ENCODE measurements at regions not wholly inside any gene's neighbourhood (a gene's known extent, or its start where the extent isn't known, plus 50 kb on each side); places are given as distances from the start of the nearest gene placed in this dataset.

DNA sequence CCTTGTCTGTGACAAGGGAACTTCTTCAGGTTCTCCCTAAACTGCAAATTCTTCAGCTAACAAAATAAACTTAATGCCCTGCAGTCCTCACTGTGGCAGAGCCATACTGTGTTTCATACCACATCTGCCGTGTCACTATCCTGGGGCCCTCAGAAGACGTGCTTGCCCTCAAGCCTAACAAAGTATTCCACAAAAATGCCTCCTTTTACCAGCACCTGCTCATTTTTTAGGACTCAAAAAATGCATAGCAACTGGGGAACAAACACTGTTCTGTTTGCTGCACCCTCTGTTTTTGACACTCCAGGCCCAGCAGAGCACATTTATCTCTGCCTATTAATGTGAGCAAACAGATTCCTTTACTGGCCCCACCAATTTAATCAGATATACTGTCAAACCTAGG is 270.7 kb upstream of the SSTR1 start:
- DNase-seq (ENCODE audit: low spot score in 2 of 2) = no peak
- Histone ChIP-seq H3K27ac (no peak overlapping the region), H3K36me3 (no peaks in the 10 kb centered on the region), H3K27me3 (no peaks in the 10 kb centered on the region), H3K9me3 (no peaks in the 10 kb centered on the region), H3K4me3 (no peak overlapping the region), H3K4me1 (no peaks in the 10 kb centered on the region)
- WGBS = 45% methylated on average over 2 of the region's 2 CpGs
- TF ChIP-seq POLR2A (IDR thresholded peaks at IDR 0.05) = no peak
- TF ChIP-seq, protein P1, sequence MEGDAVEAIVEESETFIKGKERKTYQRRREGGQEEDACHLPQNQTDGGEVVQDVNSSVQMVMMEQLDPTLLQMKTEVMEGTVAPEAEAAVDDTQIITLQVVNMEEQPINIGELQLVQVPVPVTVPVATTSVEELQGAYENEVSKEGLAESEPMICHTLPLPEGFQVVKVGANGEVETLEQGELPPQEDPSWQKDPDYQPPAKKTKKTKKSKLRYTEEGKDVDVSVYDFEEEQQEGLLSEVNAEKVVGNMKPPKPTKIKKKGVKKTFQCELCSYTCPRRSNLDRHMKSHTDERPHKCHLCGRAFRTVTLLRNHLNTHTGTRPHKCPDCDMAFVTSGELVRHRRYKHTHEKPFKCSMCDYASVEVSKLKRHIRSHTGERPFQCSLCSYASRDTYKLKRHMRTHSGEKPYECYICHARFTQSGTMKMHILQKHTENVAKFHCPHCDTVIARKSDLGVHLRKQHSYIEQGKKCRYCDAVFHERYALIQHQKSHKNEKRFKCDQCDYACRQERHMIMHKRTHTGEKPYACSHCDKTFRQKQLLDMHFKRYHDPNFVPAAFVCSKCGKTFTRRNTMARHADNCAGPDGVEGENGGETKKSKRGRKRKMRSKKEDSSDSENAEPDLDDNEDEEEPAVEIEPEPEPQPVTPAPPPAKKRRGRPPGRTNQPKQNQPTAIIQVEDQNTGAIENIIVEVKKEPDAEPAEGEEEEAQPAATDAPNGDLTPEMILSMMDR (IDR thresholded peaks at IDR 0.05) = no peak
- no peak for TF ChIP-seq EP300 (IDR thresholded peaks at IDR 0.05)
- no peak for TF ChIP-seq POLR2AphosphoS5 (IDR thresholded peaks at IDR 0.05)

DNA sequence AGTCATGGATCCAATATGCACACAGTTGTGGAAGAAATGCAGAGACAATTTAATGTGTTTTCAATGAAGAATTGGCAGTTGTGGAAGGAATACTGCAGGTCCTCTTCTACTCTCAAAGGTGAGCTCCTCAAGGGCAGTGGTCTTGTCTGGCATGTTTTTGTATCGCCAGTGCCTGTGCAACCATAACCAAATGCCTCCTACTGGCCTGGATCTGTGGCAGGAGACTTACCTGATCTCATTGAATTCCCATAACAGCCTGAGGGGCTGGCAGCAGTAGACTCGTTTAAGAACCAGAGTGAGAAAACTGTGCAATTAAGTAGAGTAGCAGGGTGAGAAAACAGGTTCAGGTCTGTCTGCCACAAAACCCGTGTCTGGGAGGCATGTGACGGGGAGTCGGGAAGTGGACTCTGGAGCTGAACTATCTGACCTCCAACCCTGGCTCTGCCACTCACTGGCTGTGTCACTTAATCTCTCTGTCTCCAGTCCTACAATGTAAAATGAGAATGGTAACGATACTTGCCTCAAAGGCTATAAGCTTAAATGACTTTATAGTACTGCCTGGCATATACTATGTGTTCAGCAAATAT is 268.2 kb upstream of the SSTR1 start:
- Histone ChIP-seq H3K27me3 (no peaks in the 10 kb centered on the region), H3K9me3 (no peaks in the 10 kb centered on the region), H3K27ac (no peak overlapping the region), H3K36me3 (no peaks in the 10 kb centered on the region), H3K4me3 (no peak overlapping the region), H3K4me1 (no peaks in the 10 kb centered on the region)
- 53% methylated on average over 6 of the region's 6 CpGs for WGBS
- no peak for DNase-seq (ENCODE audit: low spot score in 2 of 2)
- TF ChIP-seq POLR2A (IDR thresholded peaks at IDR 0.05) = no peak
- TF ChIP-seq, protein P1 (IDR thresholded peaks at IDR 0.05) = no peak
- no peak for TF ChIP-seq EP300 (IDR thresholded peaks at IDR 0.05)
- no peak for TF ChIP-seq POLR2AphosphoS5 (IDR thresholded peaks at IDR 0.05)

DNA sequence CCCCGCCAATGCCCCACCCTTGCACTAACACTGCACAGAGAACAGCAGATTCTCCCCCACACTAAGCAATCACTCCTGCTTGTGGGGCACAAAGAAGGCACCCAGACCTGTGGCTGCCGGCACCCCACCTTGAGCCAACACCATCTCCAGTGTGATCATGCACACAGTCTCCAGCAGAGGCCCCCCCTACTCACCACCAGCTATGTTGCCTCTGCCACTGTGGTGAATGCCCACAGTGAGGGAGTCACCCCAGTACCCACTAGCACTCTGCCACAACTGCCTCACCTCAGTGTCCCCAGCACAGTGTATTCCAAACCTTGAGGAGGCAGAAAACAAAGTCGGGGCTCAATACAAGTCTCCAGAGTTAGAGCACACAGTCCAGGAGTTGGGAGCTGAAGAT is 261.7 kb upstream of the SSTR1 start:
- no peaks in the 10 kb centered on the region for H3K36me3 ChIP-seq
- no peak overlapping the region for H3K27ac ChIP-seq
- H3K27me3 ChIP-seq = no peaks in the 10 kb centered on the region
- TF ChIP-seq, protein P1 (IDR thresholded peaks at IDR 0.05) = no peak
- TF ChIP-seq POLR2AphosphoS5 (IDR thresholded peaks at IDR 0.05) = no peak
- TF ChIP-seq EP300 (IDR thresholded peaks at IDR 0.05) = no peak
- TF ChIP-seq POLR2A (IDR thresholded peaks at IDR 0.05) = no peak
- no peaks in the 10 kb centered on the region for H3K4me1 ChIP-seq
- 65% methylated on average over 3 of the region's 3 CpGs for WGBS
- no peak for DNase-seq (ENCODE audit: low spot score in 2 of 2)
- peaks cover 26% of the 10 kb centered on the region for H3K9me3 ChIP-seq
- no peak overlapping the region for H3K4me3 ChIP-seq

DNA sequence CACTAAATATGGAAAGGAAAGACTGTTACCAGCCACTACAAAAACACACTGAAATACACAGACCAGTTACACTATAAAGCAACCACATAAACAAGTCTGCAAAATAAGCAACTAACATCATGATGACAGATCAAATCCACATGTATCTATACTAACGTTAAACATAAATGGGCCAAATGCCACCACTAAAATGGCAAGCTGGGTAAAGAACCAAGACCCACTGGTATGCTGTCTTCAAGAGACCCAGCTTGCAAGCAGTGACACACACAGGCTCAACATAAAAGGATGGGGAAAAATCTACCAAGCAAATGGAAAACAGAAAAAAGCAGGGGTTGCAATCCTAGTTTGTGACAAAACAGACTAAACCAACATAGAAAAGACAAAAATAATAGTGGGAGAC is 260.9 kb upstream of the SSTR1 start:
- TF ChIP-seq POLR2AphosphoS5 (IDR thresholded peaks at IDR 0.05) (no peak), POLR2A (IDR thresholded peaks at IDR 0.05) (no peak), EP300 (IDR thresholded peaks at IDR 0.05) (no peak)
- TF ChIP-seq, protein P1 (IDR thresholded peaks at IDR 0.05) = no peak
- H3K36me3 ChIP-seq = no peaks in the 10 kb centered on the region
- no peak overlapping the region for H3K4me3 ChIP-seq
- H3K9me3 ChIP-seq = peaks cover 26% of the 10 kb centered on the region
- no peak for DNase-seq (ENCODE audit: low spot score in 2 of 2)
- no peaks in the 10 kb centered on the region for H3K27me3 ChIP-seq
- 83% methylated on average over 1 of the region's 1 CpG for WGBS
- H3K27ac ChIP-seq = no peak overlapping the region
- H3K4me1 ChIP-seq = no peaks in the 10 kb centered on the region

DNA sequence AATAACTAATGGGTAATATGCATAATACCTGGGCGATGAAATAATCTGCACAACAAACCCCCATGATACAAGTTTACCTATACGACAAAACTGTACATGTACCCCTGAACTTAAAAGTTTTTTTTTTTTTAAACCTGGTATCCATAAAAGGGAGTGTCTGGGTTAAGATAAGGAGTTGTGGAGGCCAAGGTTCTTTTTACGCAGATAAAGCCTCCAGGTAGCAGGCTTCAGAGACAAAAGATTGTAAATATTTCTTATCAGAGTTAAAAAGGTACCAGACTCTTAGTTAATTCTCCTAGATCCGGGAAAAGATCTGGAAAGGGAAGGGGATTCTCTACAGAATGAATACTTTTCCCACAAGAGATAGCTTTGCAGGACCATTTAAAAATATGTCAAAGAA is 259.4 kb upstream of the SSTR1 start:
- Histone ChIP-seq H3K4me1 (no peaks in the 10 kb centered on the region), H3K36me3 (no peaks in the 10 kb centered on the region), H3K4me3 (no peak overlapping the region), H3K9me3 (peaks cover 26% of the 10 kb centered on the region), H3K27ac (no peak overlapping the region), H3K27me3 (no peaks in the 10 kb centered on the region)
- 91% methylated on average over 4 of the region's 4 CpGs for WGBS
- no peak for DNase-seq (ENCODE audit: low spot score in 2 of 2)
- no peak for TF ChIP-seq EP300 (IDR thresholded peaks at IDR 0.05)
- TF ChIP-seq, protein P1 (IDR thresholded peaks at IDR 0.05) = no peak
- TF ChIP-seq POLR2A (IDR thresholded peaks at IDR 0.05) = no peak
- TF ChIP-seq POLR2AphosphoS5 (IDR thresholded peaks at IDR 0.05) = no peak
